HEK293 (cell line): ENCODE measurements at regions not wholly inside any gene's neighbourhood (a gene's known extent, or its start where the extent isn't known, plus 50 kb on each side); places are given as distances from the start of the nearest gene placed in this dataset.

Experiments
- KLF16 ChIP-seq: fragments of 450-650 bp; formaldehyde crosslinking; IDR thresholded peaks from 2 replicates; pipeline ENCODE4 v1.5.1; 2017; ENCODE audit warnings: missing biosample characterization, missing genetic modification characterization
- MEIS1 ChIP-seq: sonication (generic); formaldehyde crosslinking; IDR thresholded peaks from 2 replicates; pipeline ENCODE4 v1.8.1; 2022; ENCODE audit warnings: missing genetic modification reagents, mild to moderate bottlenecking, borderline replicate concordance
- ZNF585B ChIP-seq: fragments of 450-650 bp; formaldehyde crosslinking; IDR thresholded peaks from 2 replicates; pipeline ENCODE4 v1.5.1; 2016; ENCODE audit warnings: missing biosample characterization, missing genetic modification characterization
- TF ChIP-seq, protein P1 (sequence below): fragments of 450-650 bp; formaldehyde crosslinking; IDR thresholded peaks from 2 replicates; pipeline ENCODE4 v1.5.1; 2016; ENCODE audit warnings: missing biosample characterization, missing genetic modification characterization, low read depth
- TF ChIP-seq, protein P2 (sequence below): fragments of 450-650 bp; formaldehyde crosslinking; IDR thresholded peaks from 2 replicates; pipeline ENCODE4 v1.5.1; 2016; ENCODE audit warnings: missing biosample characterization, missing genetic modification characterization
- TF ChIP-seq, protein P3 (sequence below): fragments of 450-650 bp; formaldehyde crosslinking; IDR thresholded peaks from 2 replicates; pipeline ENCODE4 v1.5.1; 2016; ENCODE audit warnings: missing biosample characterization, missing genetic modification characterization

DNA sequence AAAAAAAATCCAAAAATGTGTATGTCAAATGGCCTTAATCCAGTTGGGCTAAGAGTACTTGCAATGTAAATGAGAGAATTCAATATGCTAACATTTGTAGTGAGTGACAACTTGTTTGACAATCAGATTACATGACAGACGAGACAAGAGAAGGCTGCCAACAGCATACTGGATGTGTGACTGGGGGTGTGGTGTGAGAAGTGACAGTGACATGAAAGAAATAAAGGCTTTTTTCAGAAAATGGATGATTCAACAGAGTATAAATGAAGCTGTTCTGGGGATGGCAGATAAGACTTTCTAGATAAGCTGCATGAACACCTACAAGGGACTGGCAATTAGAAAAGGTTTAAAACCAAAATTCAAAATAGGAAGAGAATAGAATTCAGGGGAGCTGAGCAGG is 143.4 kb downstream of the CENPC start:
- TF ChIP-seq MEIS1 = no peak
- TF ChIP-seq, protein P1, sequence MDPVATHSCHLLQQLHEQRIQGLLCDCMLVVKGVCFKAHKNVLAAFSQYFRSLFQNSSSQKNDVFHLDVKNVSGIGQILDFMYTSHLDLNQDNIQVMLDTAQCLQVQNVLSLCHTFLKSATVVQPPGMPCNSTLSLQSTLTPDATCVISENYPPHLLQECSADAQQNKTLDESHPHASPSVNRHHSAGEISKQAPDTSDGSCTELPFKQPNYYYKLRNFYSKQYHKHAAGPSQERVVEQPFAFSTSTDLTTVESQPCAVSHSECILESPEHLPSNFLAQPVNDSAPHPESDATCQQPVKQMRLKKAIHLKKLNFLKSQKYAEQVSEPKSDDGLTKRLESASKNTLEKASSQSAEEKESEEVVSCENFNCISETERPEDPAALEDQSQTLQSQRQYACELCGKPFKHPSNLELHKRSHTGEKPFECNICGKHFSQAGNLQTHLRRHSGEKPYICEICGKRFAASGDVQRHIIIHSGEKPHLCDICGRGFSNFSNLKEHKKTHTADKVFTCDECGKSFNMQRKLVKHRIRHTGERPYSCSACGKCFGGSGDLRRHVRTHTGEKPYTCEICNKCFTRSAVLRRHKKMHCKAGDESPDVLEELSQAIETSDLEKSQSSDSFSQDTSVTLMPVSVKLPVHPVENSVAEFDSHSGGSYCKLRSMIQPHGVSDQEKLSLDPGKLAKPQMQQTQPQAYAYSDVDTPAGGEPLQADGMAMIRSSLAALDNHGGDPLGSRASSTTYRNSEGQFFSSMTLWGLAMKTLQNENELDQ = no peak
- TF ChIP-seq, protein P2, sequence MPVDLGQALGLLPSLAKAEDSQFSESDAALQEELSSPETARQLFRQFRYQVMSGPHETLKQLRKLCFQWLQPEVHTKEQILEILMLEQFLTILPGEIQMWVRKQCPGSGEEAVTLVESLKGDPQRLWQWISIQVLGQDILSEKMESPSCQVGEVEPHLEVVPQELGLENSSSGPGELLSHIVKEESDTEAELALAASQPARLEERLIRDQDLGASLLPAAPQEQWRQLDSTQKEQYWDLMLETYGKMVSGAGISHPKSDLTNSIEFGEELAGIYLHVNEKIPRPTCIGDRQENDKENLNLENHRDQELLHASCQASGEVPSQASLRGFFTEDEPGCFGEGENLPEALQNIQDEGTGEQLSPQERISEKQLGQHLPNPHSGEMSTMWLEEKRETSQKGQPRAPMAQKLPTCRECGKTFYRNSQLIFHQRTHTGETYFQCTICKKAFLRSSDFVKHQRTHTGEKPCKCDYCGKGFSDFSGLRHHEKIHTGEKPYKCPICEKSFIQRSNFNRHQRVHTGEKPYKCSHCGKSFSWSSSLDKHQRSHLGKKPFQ (tag by site-specific recombination) = no peak
- TF ChIP-seq, protein P3, sequence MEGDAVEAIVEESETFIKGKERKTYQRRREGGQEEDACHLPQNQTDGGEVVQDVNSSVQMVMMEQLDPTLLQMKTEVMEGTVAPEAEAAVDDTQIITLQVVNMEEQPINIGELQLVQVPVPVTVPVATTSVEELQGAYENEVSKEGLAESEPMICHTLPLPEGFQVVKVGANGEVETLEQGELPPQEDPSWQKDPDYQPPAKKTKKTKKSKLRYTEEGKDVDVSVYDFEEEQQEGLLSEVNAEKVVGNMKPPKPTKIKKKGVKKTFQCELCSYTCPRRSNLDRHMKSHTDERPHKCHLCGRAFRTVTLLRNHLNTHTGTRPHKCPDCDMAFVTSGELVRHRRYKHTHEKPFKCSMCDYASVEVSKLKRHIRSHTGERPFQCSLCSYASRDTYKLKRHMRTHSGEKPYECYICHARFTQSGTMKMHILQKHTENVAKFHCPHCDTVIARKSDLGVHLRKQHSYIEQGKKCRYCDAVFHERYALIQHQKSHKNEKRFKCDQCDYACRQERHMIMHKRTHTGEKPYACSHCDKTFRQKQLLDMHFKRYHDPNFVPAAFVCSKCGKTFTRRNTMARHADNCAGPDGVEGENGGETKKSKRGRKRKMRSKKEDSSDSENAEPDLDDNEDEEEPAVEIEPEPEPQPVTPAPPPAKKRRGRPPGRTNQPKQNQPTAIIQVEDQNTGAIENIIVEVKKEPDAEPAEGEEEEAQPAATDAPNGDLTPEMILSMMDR (tag by site-specific recombination) = no peak
- TF ChIP-seq ZNF585B (tag by site-specific recombination) = no peak
- no peak for TF ChIP-seq KLF16
